Keratinocyte (primary cell): ENCODE measurements at regions not wholly inside any gene's neighbourhood (a gene's known extent, or its start where the extent isn't known, plus 50 kb on each side); places are given as distances from the start of the nearest gene placed in this dataset.

Experiments
- DNase-seq: peaks from one replicate; pipeline ENCODE4 v3.0.0-alpha.2; 2011; ENCODE audit warnings: low read depth, missing footprints, low spot score
- FAIRE-seq: peaks from 2 replicates; lab custom pipeline; 2011; peaks lifted over from hg19 to GRCh38; lab: Jason Lieb, UNC
- H2AFZ ChIP-seq: 2 replicates; pipeline ENCODE4 v1.6.0; 2012; ENCODE audit warnings: low read length, control low read depth, inconsistent platforms; ENCODE audit not compliant: control insufficient read depth
- H3K27ac ChIP-seq: 2 replicates; pipeline ENCODE4 v1.5.1; 2011; ENCODE audit warnings: low read length; ENCODE audit not compliant: control insufficient read depth, insufficient read depth
- H3K27me3 ChIP-seq: 3 replicates; pipeline ENCODE4 v1.6.0; 2011; ENCODE audit warnings: low read length; ENCODE audit not compliant: control insufficient read depth, insufficient read depth; ENCODE audit errors: extremely low read depth
- H3K36me3 ChIP-seq, 2 experiments: 2 replicates in 1 of 2; 3 replicates in 1 of 2; pipeline ENCODE4 v1.5.1; 2011; ENCODE audit warnings: low read length in 2 of 2, mild to moderate bottlenecking in 1 of 2; ENCODE audit not compliant: control insufficient read depth in 2 of 2, insufficient read depth in 2 of 2; ENCODE audit errors: extremely low read depth in 1 of 2
- H3K4me1 ChIP-seq: 3 replicates; pipeline ENCODE4 v1.5.1; 2011; ENCODE audit warnings: low read length; ENCODE audit not compliant: control insufficient read depth, insufficient read depth; ENCODE audit errors: extremely low read depth
- H3K4me2 ChIP-seq: 3 replicates; pipeline ENCODE4 v1.6.0; 2011; ENCODE audit warnings: low read depth, low read length; ENCODE audit not compliant: control insufficient read depth, insufficient read depth; ENCODE audit errors: extremely low read depth
- H3K4me3 ChIP-seq, 3 experiments: fragments of 200-600 bp in 1 of 3; sonication (generic) in 1 of 3; 2 replicates in 2 of 3; 3 replicates in 1 of 3; pipeline ENCODE4 v1.5.1; 2011 to 2016; ENCODE audit warnings: low read length in 3 of 3, mild to moderate bottlenecking in 3 of 3, control low read depth in 2 of 3, inconsistent platforms in 1 of 3, low read depth in 1 of 3, mixed read lengths in 1 of 3, mixed run types in 1 of 3, moderate library complexity in 1 of 3; ENCODE audit not compliant: control insufficient read depth in 2 of 3, insufficient read depth in 2 of 3; ENCODE audit errors: extremely low read depth in 1 of 3
- H3K79me2 ChIP-seq: 2 replicates; pipeline ENCODE4 v1.6.0; 2012; ENCODE audit warnings: low read length; ENCODE audit not compliant: control insufficient read depth, insufficient read depth
- H3K9ac ChIP-seq: 3 replicates; pipeline ENCODE4 v1.6.0; 2011; ENCODE audit warnings: low read length; ENCODE audit not compliant: control insufficient read depth, insufficient read depth; ENCODE audit errors: extremely low read depth
- H3K9me1 ChIP-seq: 3 replicates; pipeline ENCODE4 v1.6.0; 2011; ENCODE audit warnings: low read length; ENCODE audit not compliant: control insufficient read depth, insufficient read depth; ENCODE audit errors: extremely low read depth
- H3K9me3 ChIP-seq: 2 replicates; pipeline ENCODE4 v1.5.1; 2012; ENCODE audit warnings: low read depth, low read length; ENCODE audit not compliant: control insufficient read depth
- H4K20me1 ChIP-seq: 3 replicates; pipeline ENCODE4 v1.6.0; 2011; ENCODE audit warnings: low read length; ENCODE audit not compliant: control insufficient read depth, insufficient read depth; ENCODE audit errors: extremely low read depth
- EZH2 ChIP-seq: IDR thresholded peaks from one replicate; pipeline ENCODE4 v1.6.1; 2012; ENCODE audit warnings: inconsistent platforms, mild to moderate bottlenecking, low read length, moderate library complexity
- dilution Hi-C: fragments of 300-500 bp; cut with MboI; formaldehyde crosslinking; loops from one replicate; pipeline ENCODE4 v1.7.0; 2020; ENCODE audit warnings: low sequenced_read_pairs; ENCODE audit not compliant: extremely low pct_ligation_motif_present
- TF ChIP-seq, protein P1 (sequence below), 3 experiments: IDR thresholded peaks in 1 of 3; conservative IDR thresholded peaks in 1 of 3; optimal IDR thresholded peaks in 1 of 3; 2 replicates in 2 of 3; 3 replicates in 1 of 3; pipeline versions ENCODE3 to v1.5.1; 2011; ENCODE audit warnings: low read length in 3 of 3, mild to moderate bottlenecking in 3 of 3, moderate library complexity in 2 of 3, control low read depth in 1 of 3, inconsistent platforms in 1 of 3; ENCODE audit not compliant: insufficient read depth in 2 of 3; ENCODE audit errors: extremely low read depth in 1 of 3

- H3K27ac ChIP-seq, result no peak overlapping the region
- no peak for FAIRE-seq
- dilution Hi-C loops, result no loop called here
These were observed 330.4 kb downstream of the EDEM1 start for GRCh38 chr3:5517921-5518320.

GRCh38 chr3:5520237-5520636 is 332.7 kb downstream of the EDEM1 start:
- H3K79me2 ChIP-seq, result no peaks in the 10 kb centered on the region
- H3K36me3 ChIP-seq, result no peaks in the 10 kb centered on the region
- dilution Hi-C loops, result no loop called here
- FAIRE-seq (no peak), DNase-seq (no peak)
- no peaks in the 10 kb centered on the region for H3K9me3 ChIP-seq
- TF ChIP-seq EZH2, result no peak
- TF ChIP-seq, protein P1, sequence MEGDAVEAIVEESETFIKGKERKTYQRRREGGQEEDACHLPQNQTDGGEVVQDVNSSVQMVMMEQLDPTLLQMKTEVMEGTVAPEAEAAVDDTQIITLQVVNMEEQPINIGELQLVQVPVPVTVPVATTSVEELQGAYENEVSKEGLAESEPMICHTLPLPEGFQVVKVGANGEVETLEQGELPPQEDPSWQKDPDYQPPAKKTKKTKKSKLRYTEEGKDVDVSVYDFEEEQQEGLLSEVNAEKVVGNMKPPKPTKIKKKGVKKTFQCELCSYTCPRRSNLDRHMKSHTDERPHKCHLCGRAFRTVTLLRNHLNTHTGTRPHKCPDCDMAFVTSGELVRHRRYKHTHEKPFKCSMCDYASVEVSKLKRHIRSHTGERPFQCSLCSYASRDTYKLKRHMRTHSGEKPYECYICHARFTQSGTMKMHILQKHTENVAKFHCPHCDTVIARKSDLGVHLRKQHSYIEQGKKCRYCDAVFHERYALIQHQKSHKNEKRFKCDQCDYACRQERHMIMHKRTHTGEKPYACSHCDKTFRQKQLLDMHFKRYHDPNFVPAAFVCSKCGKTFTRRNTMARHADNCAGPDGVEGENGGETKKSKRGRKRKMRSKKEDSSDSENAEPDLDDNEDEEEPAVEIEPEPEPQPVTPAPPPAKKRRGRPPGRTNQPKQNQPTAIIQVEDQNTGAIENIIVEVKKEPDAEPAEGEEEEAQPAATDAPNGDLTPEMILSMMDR (optimal IDR thresholded peaks at IDR 0.05 in 1 of 3, IDR thresholded peaks at IDR 0.05 in 1 of 3, conservative IDR thresholded peaks at IDR 0.05 in 1 of 3; ENCODE audit: extremely low read depth in 1 of 3, insufficient read depth in 2 of 3, low read length in 3 of 3), result no peak
- no peak overlapping the region for H3K27ac ChIP-seq
- H3K4me1 ChIP-seq, result no peaks in the 10 kb centered on the region
- no peaks in the 10 kb centered on the region for H4K20me1 ChIP-seq
- H2AFZ ChIP-seq, result no peak overlapping the region
- H3K27me3 ChIP-seq, result no peaks in the 10 kb centered on the region
- H3K4me3 ChIP-seq, result no peak overlapping the region
- no peak overlapping the region for H3K4me2 ChIP-seq
- H3K9me1 ChIP-seq, result no peaks in the 10 kb centered on the region
- H3K9ac ChIP-seq, result no peak overlapping the region

More at GRCh38 chr3:5517921-5518320, 330.4 kb downstream of the EDEM1 start:
- no peak overlapping the region for H3K4me3 ChIP-seq
- no peaks in the 10 kb centered on the region for H3K9me3 ChIP-seq
- no peaks in the 10 kb centered on the region for H3K27me3 ChIP-seq
- H3K79me2 ChIP-seq, result no peaks in the 10 kb centered on the region
- H3K4me1 ChIP-seq, result no peaks in the 10 kb centered on the region
- no peak overlapping the region for H3K9ac ChIP-seq
- no peak overlapping the region for H3K4me2 ChIP-seq
- no peaks in the 10 kb centered on the region for H3K36me3 ChIP-seq
- H4K20me1 ChIP-seq, result no peaks in the 10 kb centered on the region
- TF ChIP-seq EZH2, result no peak
- TF ChIP-seq, protein P1 (optimal IDR thresholded peaks at IDR 0.05 in 1 of 3, IDR thresholded peaks at IDR 0.05 in 1 of 3, conservative IDR thresholded peaks at IDR 0.05 in 1 of 3; ENCODE audit: extremely low read depth in 1 of 3, insufficient read depth in 2 of 3, low read length in 3 of 3), result no peak
- H2AFZ ChIP-seq, result no peak overlapping the region
- H3K9me1 ChIP-seq, result no peaks in the 10 kb centered on the region
- DNase-seq, result no peak
